Stimulated activated naive CD8-positive, alpha-beta T cell treated with anti-CD3 and anti-CD28 coated beads, Interleukin-15, Interleukin-2, amounts not matched to agents 100 U/mL and 50 U/mL, for 24 hours (primary cell): ENCODE measurements at regions not wholly inside any gene's neighbourhood (a gene's known extent, or its start where the extent isn't known, plus 50 kb on each side); places are given as distances from the start of the nearest gene placed in this dataset.

Source experiments
- ATAC-seq: fragments of 150-1000 bp; cut with Tn5 transposase; one replicate; pipeline ENCODE4 v1.10.0; 2021
- DNase-seq: peaks from one replicate; pipeline ENCODE4 v3.0.0; 2021

GRCh38 chrX:39438603-39439602 lies 637.6 kb downstream of the MID1IP1 start:
- DNase-seq (no peak), ATAC-seq (no peak)

DNA sequence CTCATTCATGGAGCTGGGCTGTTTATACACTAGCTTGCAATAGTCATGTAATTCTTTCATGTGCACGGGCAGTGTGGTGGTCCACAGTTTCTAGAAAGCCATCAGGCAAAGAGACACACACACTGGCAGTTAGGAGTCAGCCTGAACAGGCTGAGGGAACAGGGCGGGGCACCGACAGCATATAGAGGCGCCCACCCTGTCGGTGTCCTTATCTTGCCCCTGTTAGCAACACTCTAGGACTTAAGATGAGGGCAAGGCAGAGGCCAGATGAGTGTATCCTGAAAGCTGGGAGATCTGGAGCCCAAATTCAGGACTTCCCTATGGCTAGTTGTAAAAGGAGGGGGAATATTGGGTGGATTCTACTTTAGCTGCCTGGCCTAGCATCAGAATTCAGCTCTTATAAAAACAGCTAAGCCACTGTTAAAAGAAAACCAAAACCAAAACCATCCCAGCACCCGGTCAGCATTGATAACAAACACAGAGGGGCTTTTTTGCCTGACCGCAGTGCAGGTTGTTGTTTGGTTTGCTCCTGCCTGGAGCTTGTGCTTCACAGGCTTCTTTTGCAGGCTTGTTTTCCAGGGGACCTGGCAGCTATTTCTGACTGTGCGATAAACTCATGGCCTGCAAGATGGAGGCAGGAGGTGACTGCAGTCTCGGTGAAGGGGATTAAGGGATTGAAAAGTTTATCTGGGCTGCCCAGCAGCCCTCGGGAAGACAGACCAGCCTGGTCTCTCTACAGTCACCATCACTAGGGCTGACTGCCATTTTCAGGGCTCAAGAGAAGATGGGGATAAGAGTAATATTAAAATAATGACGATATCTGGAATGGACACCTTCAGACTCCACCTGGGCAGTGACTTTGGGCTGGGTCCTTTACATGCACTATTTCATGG lies 638.9 kb downstream of the MID1IP1 start:
- DNase-seq (peak; percentile 22), ATAC-seq (no peak)

GRCh38 chrX:39440799-39441284 lies 639.6 kb downstream of the MID1IP1 start:
- peak; percentile 85 for ATAC-seq
- DNase-seq = peak; percentile 25

DNA sequence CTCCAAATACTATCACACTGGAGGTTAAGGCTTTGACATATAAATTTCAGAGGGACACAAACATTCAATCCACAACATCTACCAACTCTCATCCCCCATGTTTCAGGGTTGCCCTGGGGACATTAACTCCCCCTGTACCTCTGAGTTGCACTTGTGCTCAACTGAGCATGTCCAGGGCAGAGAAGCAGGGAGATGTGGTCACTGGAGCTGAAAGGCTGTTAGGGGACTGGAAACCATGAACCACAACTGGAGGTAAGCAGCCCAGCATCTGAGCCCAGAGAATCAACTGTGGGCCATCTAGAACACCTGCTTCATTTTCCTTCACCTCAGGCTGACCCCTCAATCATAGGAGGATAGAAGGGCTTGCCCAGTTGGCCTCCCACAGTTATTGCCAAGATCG lies 641.1 kb downstream of the MID1IP1 start:
- DNase-seq = no peak

GRCh38 chrX:39443240-39443639 lies 642.0 kb downstream of the MID1IP1 start:
- ATAC-seq = no peak
- DNase-seq = no peak

More for the DNA sequence above, 641.1 kb downstream of the MID1IP1 start:
- ATAC-seq = no peak

GRCh38 chrX:39445336-39445735 lies 644.1 kb downstream of the MID1IP1 start:
- ATAC-seq (no peak), DNase-seq (peak; percentile 58)

- ATAC-seq = no peak
- no peak for DNase-seq
Measured at GRCh38 chrX:39449352-39449751, 648.1 kb downstream of the MID1IP1 start.

DNA sequence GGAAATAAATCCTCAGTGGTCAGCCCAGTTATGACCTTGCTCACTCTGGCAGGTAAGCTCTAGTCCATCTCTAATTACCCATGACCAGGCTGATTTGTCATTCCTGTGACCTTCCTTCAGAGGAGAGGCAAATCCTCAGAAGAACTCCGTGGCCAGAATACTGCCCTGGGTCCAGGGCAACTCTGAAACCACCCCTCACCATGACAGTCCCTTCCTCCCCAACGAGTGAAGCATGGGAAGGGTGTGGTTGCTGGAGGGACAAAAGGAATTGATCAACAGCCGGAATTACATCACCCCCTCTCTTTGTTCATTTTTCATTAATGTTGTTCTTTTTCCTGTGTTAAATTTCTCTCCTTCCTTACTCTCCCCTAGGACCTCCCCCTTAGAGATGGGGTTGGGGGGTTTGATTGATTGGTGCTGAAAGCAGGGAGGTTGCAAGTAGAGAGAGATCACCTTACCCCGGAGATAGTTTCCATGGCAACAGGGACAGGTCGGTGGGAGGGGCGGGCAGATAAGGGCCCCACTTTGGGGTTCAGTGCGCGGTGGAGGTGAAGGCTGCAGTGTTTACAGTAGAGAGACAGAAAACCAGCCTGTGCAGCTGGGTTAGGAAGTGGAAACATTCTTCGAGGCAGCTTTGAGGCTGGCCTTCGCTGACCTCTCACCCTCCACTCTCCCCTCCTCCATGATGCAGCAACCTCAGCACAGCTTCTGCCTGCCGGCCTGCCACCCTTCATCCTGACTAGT lies 647.4 kb downstream of the BCOR start:
- ATAC-seq (no peak), DNase-seq (no peak)

DNA sequence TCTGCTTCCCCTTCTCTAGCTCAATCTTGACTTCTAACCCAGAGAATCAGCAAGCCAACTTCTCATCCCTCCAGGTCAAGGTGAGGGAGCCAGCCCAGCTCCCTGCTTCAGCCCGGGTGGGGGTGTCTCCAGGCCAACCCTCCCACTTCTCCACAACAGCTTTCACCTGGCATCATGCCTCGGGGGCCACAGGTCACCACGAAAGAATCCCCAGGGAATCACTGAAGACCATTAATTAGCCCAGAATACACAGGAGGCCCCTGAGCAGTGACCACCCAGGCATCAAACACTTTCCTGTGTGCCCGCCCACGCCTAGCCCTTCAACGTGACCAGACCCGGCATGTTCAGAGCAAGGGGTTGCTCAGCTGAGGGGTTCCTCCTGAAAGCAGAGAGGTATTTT lies 646.7 kb downstream of the BCOR start:
- DNase-seq (no peak), ATAC-seq (no peak)

GRCh38 chrX:39452401-39452800 lies 645.4 kb downstream of the BCOR start:
- DNase-seq = no peak
- no peak for ATAC-seq

DNA sequence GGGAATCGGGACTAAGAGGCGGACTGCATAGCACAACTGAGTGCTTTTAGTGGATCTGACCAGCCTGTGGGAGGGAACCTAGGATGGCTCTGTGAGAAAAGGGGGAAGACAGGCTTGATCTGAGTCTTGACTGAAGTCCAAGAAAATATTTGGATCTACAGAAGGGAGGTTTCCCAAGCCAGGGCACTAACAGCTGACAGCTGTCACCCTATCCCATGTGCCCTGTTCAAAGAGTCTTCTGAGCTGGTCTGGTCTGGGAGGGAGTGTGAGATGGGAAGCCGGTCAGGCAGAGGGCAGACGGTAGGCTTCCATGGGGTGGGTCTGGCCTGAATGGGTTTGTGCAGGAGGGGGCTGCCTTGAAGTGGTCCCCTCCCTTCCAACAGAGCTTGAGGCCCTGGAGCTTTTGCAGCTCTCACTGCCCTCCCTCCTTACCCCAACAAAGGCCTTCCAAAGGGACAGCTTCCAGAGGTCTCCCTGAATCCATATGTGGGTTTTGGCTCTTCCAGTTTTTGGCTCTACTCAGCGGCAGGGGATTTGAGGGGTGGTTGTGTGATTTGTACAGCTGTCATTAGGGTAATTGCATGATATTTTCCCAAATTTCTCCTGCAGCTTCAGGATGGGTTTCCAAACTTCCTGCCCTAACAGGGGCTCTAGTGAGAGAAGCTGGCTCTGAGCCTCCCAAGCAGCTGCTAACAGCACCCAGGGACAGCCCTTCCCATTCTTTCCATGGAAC lies 643.7 kb downstream of the BCOR start:
- no peak for DNase-seq

GRCh38 chrX:39456894-39457604 lies 640.7 kb downstream of the BCOR start:
- ATAC-seq = no peak
- DNase-seq = no peak

More for the DNA sequence above, 643.7 kb downstream of the BCOR start:
- ATAC-seq = no peak

GRCh38 chrX:39458779-39459178 lies 639.0 kb downstream of the BCOR start:
- DNase-seq (no peak), ATAC-seq (no peak)

DNA sequence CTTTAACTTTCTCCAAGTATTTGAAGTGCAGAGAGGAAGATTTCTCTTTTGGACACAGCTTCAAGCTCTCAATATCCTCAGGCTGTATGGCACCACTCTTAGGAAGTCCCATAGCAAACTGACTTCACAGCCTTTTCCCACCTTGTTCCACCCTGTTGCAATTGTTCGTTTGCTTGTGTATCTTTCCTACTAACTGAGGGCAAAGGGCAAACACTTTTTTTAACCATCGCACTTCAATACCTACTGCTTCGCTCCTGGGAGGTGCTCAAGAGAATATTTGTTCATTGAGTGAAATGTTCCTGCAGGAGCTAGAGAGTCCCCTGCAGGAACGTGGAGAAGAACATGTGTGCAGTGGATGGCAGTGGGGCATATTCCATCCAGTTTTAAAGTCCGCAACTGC lies 638.6 kb downstream of the BCOR start:
- DNase-seq (no peak), ATAC-seq (no peak)

GRCh38 chrX:39459952-39460351 lies 637.8 kb downstream of the BCOR start:
- ATAC-seq = no peak

DNA sequence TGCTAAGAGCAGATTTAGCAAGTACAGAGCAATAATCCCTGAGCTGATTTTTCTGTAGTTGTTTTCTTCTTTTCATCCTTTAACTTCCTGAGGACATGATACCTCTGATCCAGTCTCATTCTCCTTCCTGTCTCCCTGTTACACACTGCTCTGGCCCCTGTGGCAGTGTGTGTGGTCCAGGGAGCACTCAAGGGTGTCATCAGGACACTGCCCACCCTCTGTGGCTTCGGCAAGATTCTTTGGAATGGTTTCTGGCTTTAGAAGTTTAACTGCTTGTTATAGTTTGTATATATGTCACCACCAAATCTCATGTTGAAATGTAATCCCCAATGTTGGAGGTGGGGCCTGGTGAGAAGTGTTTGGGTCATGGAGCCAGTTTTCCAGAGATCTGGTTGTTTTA lies 637.3 kb downstream of the BCOR start:
- ATAC-seq = no peak
- no peak for DNase-seq

More at GRCh38 chrX:39459952-39460351, 637.8 kb downstream of the BCOR start:
- DNase-seq = no peak

GRCh38 chrX:39462835-39463234 lies 634.9 kb downstream of the BCOR start:
- DNase-seq (no peak), ATAC-seq (no peak)

DNA sequence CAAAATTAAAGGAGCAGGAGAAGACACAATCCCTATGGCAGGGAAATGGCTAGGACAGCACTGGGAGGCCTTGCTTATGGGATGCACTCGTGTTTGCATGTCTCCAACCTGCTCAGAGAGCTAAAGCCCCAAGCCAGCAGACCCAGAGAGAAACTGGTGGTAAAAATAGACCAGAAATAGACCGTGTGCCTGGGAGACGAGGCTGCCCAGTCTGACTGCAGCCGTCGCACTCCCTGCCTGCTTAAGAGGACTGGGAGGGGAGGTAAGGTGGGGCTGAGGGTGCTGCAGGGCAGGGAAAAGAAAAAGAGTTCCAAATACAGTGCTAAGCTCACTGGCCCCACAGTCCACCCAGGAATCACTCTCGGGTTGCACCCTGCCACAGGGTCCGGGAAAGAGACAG lies 633.5 kb downstream of the BCOR start:
- no peak for DNase-seq
- ATAC-seq = no peak

DNA sequence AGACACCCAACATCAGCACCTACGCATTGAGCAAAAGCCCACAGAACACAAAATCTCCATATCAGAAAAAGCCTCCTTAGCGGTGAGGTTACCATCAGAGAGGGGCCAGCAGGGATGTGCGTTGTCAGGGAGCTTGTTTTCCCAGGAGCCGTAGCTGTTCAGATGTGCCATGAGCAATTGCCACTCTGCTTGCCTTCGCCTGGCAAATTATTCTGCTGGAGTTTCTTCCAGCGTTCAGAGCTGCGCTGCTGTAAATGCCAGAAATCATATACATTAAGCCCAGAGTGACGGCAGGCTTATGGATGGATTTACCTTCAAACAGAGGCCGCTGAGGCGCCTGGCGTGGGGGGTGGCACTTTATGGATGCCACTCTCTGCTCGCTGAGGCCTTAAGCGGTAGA lies 632.3 kb downstream of the BCOR start:
- ATAC-seq = no peak
- no peak for DNase-seq

DNA sequence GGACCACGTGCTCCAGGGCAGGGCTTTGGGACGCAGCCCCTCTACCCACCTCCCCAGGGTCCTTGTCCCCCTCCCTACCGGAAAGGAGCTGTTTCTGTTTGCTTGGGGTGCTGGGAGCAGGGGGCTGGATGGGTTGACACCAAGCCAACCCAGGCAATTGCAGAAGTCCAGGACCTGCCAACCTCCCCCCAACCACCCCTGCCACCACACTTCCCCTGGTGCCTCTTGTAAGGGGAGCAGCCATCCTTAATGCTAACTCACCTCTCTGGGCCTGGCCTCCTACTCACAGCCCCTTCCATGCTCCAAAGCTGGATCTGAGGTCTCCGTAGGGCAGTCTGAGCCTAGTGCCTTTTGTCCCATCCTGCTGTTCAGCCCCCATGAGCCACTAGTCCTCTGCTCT lies 631.9 kb downstream of the BCOR start:
- no peak for ATAC-seq

GRCh38 chrX:39469126-39469525 lies 628.6 kb downstream of the BCOR start:
- DNase-seq (no peak), ATAC-seq (no peak)

More for the DNA sequence above, 631.9 kb downstream of the BCOR start:
- no peak for DNase-seq
